SK-N-SH (cell line): ENCODE measurements at regions not wholly inside any gene's neighbourhood (a gene's known extent, or its start where the extent isn't known, plus 50 kb on each side); places are given as distances from the start of the nearest gene placed in this dataset.

Experiments
- JUND ChIP-seq: IDR thresholded peaks from 2 replicates; pipeline ENCODE4 v1.4.0; 2012
- POLR2AphosphoS5 ChIP-seq: IDR thresholded peaks from 2 replicates; pipeline ENCODE4 v1.6.1; 2012; ENCODE audit warnings: low read depth, low read length
- RCOR1 ChIP-seq: fragments of 150-350 bp; IDR thresholded peaks from 2 replicates; pipeline ENCODE4 v1.6.1; 2017; ENCODE audit warnings: antibody characterized with exemption, low read length
- TAF1 ChIP-seq: IDR thresholded peaks from 2 replicates; pipeline ENCODE4 v1.6.1; 2012; ENCODE audit warnings: low read depth, mild to moderate bottlenecking, low read length, moderate library complexity, borderline replicate concordance
- TF ChIP-seq, protein P1 (sequence below): fragments of 200-600 bp; sonication (generic); IDR thresholded peaks from 2 replicates; pipeline ENCODE4 v1.6.1; 2017; ENCODE audit warnings: antibody characterized with exemption, mild to moderate bottlenecking, moderate library complexity

DNA sequence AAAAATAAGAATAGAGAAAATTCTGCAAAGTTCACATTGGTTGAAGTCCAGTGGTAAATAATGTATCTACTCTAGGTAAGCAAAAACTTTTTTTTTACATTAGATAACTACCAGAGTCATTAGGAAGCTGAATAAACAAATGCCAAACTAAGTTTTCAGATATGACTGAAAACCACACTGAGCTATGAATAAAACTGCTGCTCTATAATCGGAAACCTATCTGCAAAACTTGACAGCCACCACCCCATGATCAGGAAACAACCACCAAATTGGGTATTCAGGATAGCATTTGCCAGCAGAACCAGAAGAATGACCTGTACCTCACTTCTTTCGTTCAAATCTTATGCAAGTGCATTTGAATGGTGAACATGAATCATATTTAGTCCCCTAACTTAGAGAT, 173.0 kb upstream of the TET2 start:
- no peak for TF ChIP-seq POLR2AphosphoS5
- no peak for TF ChIP-seq JUND
- no peak for TF ChIP-seq TAF1
- TF ChIP-seq, protein P1, sequence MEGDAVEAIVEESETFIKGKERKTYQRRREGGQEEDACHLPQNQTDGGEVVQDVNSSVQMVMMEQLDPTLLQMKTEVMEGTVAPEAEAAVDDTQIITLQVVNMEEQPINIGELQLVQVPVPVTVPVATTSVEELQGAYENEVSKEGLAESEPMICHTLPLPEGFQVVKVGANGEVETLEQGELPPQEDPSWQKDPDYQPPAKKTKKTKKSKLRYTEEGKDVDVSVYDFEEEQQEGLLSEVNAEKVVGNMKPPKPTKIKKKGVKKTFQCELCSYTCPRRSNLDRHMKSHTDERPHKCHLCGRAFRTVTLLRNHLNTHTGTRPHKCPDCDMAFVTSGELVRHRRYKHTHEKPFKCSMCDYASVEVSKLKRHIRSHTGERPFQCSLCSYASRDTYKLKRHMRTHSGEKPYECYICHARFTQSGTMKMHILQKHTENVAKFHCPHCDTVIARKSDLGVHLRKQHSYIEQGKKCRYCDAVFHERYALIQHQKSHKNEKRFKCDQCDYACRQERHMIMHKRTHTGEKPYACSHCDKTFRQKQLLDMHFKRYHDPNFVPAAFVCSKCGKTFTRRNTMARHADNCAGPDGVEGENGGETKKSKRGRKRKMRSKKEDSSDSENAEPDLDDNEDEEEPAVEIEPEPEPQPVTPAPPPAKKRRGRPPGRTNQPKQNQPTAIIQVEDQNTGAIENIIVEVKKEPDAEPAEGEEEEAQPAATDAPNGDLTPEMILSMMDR, result no peak
- TF ChIP-seq RCOR1, result no peak
